GM21825 (cell line): ENCODE measurements at regions not wholly inside any gene's neighbourhood (a gene's known extent, or its start where the extent isn't known, plus 50 kb on each side); places are given as distances from the start of the nearest gene placed in this dataset.

Experiments
- ATAC-seq: cut with Tn5 transposase; IDR thresholded peaks from one replicate; pipeline ENCODE4 v1.9.1; 2021; ENCODE audit warnings: mild to moderate bottlenecking, moderate library complexity; ENCODE audit not compliant: unreplicated experiment

DNA sequence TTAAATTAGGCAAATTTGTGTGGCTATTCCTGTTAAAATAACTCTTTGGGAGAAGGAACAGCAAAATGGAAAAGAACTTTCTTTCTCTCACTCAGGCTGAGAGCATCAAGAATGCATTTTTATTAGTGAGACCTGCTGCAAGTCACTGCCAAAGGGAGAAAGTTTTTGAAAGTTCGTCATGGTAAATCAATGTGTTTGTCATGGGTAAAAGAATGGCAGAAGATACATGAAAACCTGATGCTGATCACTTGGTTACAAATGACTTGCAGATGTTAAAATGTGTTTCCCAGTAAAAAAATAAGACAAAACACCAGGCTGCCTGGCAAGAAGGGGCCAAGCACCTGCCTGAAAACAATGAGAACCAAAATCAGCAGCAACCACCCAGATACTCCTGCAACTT, 484.7 kb upstream of the NRP1 start:
- no peak for ATAC-seq

DNA sequence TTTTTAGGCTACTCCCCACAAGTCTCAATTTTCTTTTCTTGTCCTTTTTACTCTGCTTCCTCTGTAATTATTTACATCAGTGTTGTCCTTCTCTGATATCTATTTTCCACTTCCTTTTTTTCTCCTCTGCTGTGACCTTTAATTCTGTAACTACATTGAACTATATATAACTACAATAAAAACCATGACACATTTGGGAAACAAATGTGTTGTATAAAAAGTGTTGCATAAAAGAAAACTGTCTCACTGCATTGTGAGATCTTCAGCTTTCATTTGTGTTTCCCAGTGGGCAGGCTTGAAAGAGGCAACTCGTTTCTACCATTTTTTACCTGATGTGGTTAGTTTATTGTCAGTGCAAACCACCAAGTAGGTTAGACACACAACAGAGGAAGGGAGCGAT, 483.9 kb upstream of the NRP1 start:
- ATAC-seq = no peak

DNA sequence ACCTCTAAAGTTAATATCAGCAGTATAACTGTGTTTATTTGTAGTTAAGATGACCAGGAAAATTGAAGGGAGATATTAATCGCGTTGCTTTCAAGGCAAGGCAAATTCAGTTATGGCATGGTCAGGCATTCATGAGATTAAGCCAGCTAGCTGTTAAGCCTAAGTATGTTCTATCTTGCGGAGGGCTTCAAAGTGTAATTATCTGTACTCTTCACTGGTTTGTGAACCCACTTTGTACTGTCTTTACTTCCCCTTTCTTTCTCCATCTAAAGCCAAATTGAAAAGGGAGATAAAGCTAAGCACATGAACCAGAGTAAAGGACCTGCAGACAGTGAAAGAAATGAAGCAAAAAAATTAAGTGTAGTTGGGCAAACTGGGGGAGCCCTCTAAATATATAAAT, 483.1 kb upstream of the NRP1 start:
- ATAC-seq = no peak

DNA sequence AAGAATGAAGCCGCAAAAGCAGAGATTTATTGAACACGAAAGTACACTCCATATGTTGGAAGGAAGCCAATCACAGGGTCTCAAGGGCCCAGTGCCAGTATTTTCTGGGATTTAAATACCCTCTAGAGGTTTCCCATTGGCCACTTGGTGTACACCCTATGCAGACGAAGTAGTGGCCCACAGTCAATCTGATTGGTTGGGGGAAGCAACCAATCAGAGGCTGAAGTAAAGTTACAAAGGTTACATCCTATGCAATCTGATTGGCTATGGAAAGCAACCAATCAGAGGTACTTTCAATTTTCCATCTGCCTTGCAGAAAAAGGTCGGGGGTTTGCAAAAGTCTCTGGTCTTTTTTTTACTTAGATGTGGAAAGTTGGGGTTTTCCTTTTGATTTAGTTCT, 481.3 kb upstream of the NRP1 start:
- ATAC-seq = no peak

DNA sequence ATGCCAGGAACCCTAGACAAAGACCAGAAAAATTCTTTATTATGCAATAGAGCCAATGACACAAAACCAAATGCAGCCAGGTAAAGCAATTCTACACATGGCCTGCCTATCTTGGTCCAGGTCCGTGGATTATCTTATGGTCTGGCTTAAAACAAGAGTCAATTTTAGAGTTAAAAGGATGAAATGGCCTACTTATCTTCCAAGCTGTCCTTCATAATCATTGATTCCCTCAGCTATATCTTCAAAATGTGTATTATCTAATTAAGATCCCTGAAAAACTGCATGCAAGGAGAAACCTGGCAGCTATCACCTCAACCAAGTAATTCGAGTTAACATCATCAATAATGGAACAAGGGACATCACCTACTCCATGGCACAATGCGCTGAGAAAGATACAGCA, 479.4 kb upstream of the NRP1 start:
- ATAC-seq = no peak

DNA sequence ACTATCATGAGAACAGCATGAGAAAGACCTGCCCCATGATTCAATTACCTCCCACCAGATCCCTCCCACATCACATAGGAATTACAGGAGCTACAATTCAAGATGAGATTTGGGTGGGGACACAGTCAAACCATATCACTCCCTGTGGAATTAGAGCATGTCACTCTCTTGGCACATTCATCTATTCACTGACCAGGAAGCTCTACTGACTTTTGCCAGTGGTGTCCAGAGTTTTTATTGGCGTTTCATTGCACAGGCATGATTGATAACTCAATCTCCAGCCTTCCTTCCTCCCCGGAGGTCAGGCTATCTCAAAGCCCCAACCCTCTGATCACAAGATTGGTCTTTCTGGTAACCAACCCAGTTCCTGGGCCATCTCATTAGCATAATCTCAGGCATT, 478.9 kb upstream of the NRP1 start:
- no peak for ATAC-seq

DNA sequence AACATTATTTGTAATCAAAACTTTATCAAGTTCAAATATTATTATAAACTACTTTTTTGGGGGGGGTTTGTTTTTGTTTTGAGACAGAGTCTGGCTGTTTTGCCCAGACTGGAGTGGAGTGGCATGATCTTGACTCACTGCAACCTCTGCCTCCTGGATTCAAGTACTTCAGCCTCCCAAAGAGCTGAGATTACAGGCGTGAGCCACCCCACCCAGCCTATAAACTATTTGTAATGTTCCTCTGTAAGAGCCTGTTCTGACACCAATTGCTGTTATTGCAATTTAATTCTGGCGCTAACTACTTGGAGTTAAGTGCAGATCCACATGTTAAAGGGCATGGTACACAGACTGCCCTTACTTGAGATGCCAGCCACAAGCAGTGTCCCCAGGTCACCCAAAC, 478.1 kb upstream of the NRP1 start:
- no peak for ATAC-seq

DNA sequence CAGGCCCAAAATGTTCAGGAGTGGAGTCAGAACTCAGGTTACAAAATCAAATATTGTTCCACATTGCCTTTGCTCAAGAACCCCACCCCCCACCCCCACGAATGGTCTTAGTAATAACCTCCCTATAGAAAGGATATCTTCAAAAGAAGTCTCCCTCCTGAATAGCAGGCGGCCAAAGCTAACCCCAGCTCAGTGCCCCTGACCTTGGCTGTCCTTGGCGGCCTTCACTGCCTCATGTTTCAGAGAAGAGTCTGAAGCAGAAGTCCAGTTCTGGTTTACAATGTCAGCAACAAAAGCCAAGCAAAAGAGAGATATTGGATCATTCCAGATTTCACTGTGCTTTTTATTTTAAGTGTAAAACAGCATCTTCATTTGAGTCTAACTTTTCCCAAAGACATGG, 476.5 kb upstream of the NRP1 start:
- ATAC-seq = no peak

DNA sequence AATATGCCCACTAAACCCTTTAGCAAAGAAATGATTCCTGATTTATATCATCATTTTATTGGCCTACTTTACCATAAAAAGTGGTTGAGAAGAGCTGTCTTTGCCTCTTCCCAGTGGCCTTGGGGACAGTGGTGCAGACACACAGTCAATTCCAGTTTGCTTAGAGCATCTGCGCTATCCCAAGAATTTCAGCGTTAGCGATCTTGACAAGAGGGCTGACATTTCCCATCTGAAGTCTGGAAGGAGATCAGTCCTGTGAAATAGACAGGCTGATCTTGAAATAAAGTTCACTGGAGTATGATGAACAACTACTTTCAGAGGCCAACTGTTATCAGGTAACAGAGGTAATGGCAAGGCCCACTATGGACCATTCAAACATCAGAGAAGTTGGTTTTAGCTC, 475.3 kb upstream of the NRP1 start:
- ATAC-seq = no peak

DNA sequence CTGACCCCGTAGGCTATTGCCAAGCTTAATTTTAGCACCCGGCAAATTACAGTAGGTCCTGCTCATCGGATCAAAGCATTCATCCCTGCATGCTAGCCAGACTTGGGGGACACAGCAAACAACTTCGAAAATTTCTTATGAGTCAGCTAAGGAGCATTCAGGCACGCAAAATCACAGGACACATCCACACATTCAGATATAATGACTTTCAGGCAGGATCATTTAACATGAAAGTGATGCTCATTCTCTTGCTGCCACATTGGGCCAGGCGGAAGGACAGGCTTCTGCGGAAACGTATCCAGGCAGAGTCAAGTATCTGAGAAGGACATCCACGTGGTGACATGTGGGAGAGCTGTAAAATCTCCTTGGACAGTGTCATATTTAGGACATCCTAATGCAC, 474.0 kb upstream of the NRP1 start:
- ATAC-seq = no peak

DNA sequence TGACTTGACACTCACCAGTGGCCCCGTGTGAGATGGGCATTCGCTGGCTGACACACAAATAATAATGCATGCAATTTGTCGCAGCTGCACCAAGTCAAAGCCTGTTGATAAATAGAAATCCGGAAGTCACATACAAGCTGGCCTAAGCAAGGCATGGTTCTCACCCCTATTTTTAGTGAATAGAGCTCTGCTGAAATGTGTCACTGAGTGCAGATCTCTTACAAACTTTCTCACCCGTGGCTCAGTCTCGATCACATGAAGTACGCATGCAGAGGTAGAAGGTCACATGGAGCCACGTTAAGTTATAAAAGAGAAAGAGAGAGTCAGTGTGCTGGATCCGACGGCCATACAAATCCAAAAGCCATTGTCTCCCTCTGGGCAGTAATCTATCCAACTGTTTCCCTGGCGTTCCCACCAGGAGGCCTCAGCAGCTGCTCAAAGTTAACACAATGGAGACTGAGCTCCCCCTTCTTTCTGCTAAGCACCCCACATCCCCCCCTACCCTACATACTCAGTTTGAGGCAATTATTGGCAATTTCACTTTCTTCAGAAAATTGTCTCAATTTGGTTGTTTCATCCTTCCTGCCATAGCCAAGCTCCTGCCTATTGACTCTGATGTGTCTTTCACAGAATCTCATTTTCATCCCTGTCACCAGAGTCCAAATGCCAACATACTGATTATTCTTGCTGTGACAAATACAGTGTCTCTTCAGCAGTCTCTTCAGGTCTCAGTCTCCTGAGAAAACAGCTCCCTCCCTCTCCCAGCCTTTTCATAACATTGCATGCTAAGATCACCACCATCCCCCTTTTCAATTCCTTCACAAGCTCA, 473.3 kb upstream of the NRP1 start:
- no peak for ATAC-seq

DNA sequence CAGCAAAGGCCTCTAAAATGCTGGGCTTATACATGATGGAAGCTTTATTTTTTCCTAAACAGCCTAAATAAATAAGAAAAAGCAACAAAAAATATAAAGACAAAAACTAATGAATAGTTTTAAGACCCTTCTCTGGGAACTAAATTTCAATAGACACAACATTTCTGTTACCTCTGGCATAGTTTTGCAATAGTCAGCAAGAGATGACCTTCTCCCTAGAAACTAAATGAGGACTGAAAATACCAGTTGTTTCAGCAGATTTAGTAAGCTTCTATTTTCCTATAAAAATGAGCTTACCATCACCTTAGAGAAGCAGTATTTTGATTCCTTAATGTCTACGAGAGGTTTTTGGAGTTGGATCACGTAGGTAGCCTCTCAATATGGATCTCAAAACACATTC, 471.4 kb upstream of the NRP1 start:
- no peak for ATAC-seq

DNA sequence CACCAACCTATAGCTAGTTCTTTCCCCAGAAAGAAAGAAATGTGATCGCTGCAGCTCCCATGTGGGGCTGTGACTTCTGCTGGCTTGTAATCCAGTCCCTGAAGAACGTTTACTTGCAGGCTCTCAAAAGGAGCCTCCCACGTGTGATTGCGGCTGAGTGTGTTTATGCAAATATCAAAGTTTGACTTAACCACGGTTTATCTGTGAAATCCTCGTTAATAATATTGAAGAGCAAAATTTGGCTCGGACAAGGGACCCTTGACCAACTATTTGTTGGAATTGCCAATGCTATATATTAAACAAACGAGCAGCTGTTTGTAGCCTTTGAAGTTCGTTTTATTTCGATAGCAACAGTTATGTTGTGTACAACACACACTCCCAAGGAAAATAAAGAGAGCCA, 470.1 kb upstream of the NRP1 start:
- ATAC-seq = no peak

DNA sequence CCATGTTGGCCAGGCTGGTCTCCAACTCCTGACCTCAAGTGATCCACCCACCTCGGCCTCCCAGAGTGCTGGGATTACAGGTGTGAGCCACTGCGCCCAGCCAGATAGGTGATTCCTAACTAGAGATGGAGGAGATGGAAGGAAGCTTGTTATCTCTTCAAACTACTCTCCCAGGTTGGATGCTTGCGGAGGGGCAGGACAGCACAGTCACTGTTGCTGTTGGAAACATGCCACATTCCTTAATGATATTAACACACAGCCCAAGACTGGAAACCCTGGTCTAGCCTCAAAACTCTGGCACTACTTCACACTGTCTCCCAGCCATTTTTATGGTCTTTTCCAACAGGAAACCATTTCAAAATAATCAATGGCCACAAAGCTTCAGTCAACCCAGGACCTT, 468.8 kb upstream of the NRP1 start:
- no peak for ATAC-seq

DNA sequence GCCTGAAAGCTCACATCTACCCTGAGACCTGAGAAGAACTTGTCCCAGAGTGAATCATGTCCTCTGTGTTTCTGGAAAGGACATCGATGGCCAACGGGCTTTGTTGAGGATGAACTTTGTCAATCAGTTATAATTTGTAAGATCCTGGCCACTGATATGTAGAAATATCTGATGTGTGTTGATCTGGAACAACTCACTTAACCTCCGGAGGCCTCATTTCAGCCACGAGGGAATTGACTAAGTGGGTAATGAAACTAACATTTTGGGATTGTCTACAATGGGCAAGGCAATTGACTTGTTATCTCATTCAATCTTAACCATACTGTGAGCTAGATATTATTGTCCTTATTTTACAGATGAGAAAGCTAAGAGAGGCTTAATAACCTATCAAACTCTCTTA, 468.1 kb upstream of the NRP1 start:
- ATAC-seq = no peak

DNA sequence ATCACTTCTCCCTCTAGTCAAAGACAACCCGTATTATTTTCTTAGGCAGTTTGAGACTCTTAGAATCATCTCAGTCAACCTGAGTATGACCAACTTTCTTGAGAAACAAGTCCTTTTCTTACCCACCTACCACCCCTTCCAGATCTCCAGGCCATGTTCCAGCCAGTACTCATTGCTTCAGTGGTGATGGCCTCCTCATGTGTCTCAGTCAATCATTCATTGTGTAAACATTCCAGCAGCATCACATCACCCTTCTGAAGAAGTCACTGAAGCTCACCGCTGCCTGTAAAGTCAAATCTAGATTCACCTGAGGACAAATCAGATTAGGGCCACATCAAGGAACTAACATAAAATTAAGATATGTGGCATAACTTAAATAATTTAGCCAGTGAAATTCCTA, 467.2 kb upstream of the NRP1 start:
- no peak for ATAC-seq

DNA sequence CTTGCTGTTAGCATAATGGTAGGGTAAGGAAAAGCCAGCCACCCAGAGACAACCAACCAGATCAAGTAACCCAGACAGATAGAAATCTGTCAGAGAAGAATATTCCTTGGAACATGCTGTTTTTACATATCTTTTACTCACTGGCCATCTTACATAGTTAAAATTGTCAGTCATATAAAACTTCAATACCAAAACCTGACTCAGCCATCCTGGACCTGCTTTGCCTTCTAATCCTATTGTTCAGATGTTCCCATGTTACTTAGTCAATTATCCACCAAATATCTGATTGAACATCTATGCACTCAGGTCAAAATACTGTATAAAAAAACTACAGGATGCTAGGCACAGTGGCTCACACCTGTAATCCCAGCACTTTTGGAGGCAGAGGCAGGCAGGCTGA, 466.5 kb upstream of the NRP1 start:
- no peak for ATAC-seq

DNA sequence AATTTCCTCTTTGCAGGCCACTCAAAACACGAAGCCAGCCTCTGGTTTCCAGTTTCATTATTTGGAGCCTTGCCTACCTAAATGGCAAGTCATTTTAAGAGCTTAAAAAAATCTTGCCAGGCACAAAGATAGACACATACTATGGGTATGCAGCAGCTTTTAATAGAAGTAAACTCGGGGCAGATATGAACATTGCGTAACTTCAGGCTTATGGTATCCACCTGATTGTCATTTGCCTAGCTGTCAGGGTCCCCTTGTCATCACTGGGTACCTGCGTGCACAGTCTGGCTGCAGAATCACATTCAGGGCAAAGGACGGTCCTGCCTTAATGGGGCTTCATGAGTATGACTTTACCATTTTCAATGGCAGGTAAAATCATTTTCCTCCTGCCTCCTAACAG, 466.1 kb upstream of the NRP1 start:
- no peak for ATAC-seq

DNA sequence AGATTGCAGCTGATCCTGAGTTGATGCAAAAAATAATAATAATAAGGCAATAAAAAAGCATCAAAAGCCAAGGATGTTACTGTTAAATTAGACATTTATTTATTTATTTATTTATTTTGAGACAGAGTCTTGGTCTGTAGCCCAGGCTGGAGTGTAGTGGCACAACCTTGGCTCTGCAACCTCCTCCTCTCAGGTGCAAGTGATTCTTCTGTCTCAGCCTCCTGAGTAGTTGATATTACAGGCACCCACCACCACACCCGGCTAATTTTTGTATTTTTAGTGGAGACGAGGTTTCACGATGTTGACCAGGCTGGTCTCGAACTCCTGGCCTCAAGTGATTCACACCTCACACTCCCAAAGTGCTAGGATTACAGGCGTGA, 465.5 kb upstream of the NRP1 start:
- ATAC-seq = no peak

DNA sequence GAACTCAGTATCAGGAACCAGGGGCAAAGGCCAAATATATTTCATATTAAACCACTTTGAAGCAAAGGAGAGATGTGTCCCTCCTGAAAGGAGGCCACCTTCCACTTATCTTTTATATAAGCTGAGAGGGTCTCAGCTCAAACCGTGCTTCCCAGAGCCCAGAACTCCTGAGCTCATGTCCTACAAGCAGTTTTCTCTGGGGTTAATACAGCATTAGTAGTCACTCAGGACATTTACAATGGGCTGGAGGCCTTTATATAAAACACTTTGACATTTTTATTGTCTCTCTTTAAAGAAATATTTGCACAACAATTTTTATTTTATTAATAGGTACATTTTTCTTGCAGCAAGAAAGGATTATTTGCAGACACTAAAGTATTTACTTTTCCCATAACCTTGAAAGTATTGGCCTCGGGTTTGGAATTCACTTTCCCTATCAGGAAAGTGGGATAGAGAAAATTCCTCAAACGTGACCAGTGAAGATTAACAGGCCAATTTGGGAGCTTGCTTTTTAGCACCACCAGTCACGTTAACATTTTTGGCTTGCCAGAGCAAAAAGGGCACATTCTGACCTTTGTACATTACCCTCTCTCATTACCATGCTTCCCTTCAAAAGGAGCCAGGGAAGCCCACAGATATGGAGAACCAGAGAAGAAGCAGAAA, 464.9 kb upstream of the NRP1 start:
- no peak for ATAC-seq

DNA sequence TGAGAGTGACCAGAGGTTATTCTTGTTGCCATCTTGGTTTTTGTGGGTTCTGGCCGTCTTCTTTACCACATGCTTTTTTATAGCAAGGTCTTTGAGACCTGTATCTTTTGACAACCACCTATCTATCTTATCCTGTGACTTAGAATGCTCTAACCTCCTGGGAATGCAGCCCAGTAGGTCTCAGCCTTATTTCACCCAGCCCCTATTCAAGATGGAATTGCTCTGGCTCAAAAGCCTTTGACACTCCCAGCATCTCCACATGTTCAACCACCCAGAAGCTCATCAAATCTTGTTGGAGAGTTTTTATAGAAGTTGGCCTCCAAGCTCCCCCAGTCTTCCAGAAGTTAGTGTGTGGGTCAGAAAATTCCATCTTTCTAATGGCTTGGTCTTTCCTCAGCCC, 464.3 kb upstream of the NRP1 start:
- no peak for ATAC-seq

DNA sequence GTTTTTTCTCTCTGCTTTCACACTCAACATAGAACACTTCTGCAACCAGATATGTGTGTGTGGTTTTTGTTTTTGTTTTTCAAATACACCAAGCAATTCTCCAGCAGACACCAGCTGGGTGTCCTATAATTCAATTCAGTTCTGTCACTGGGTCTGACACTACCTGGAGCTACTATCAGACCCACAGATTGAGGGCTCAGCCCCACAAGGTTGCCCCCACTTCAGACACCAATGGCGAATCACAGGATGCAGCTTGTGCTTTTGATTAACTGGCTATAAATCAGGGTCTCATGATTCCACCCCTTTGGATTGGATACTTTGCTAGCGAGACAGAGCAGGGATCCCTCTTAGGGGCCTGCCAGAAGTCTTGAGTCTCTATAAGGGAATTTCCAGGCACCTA, 462.2 kb upstream of the NRP1 start:
- ATAC-seq = no peak

DNA sequence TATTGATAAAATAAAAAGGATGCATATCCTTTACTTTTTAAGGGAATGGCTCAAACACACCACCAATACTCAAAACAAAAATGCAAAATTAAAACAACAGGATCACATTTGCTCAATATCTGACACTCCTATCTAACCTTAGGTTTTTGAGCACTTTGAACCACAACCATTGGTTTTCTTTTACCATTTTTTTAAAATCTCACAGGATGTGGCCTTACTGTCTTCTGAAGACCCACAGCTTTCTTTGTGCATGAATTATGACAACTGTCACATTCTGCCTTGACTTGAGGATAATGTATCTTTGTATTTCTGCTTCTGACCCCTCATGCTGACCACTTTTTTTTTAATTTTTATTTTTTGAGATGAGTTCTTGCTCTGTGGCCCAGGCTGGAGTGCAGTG, 461.1 kb upstream of the NRP1 start:
- ATAC-seq = no peak
